GM23338 (cell line): ENCODE measurements at regions not wholly inside any gene's neighbourhood (a gene's known extent, or its start where the extent isn't known, plus 50 kb on each side); places are given as distances from the start of the nearest gene placed in this dataset.

Source experiments
- ATAC-seq: fragments of 200-7000 bp; cut with Tn5 transposase; 3 replicates; pipeline ENCODE4 v1.9.1; 2020
- DNase-seq: peaks from one replicate; pipeline ENCODE4 v3.0.0-alpha.2; 2015; ENCODE audit warnings: low spot score
- H2AFZ ChIP-seq: fragments of 200-600 bp; sonication (generic); 2 replicates; pipeline ENCODE4 v1.8.0; 2016; ENCODE audit warnings: antibody characterized with exemption, mild to moderate bottlenecking, moderate library complexity
- H3F3A ChIP-seq: fragments of 200-600 bp; sonication (generic); replicated peaks from 2 replicates; pipeline ENCODE4 v1.8.0; 2017; ENCODE audit warnings: antibody characterized with exemption, mixed run types, low read depth
- H3K27ac ChIP-seq: fragments of 200-600 bp; sonication (generic); 2 replicates; pipeline ENCODE4 v1.6.1; 2016; ENCODE audit warnings: low read depth
- H3K27me3 ChIP-seq: fragments of 200-600 bp; sonication (generic); 2 replicates; pipeline ENCODE4 v1.8.0; 2016; ENCODE audit warnings: mild to moderate bottlenecking, mixed run types, moderate library complexity; ENCODE audit not compliant: insufficient read depth
- H3K36me3 ChIP-seq: fragments of 200-600 bp; sonication (generic); 2 replicates; pipeline ENCODE4 v1.8.0; 2016; ENCODE audit warnings: mild to moderate bottlenecking; ENCODE audit not compliant: insufficient read depth
- H3K4me1 ChIP-seq: fragments of 200-600 bp; sonication (generic); 2 replicates; pipeline ENCODE4 v1.8.0; 2016; ENCODE audit warnings: mild to moderate bottlenecking, moderate library complexity; ENCODE audit not compliant: insufficient read depth
- H3K4me2 ChIP-seq: fragments of 200-600 bp; sonication (generic); 2 replicates; pipeline ENCODE4 v1.7.1; 2017; ENCODE audit warnings: mixed run types
- H3K4me3 ChIP-seq: fragments of 200-600 bp; sonication (generic); 2 replicates; pipeline ENCODE4 v1.6.1; 2016; ENCODE audit warnings: mixed run types
- H3K79me2 ChIP-seq: fragments of 200-600 bp; sonication (generic); replicated peaks from 2 replicates; pipeline ENCODE4 v1.8.0; 2017; ENCODE audit warnings: mild to moderate bottlenecking; ENCODE audit not compliant: insufficient read depth
- H3K9me2 ChIP-seq: fragments of 200-600 bp; sonication (generic); 2 replicates; pipeline ENCODE4 v1.8.0; 2017; ENCODE audit not compliant: insufficient read depth
- H4K20me1 ChIP-seq: fragments of 200-600 bp; sonication (generic); replicated peaks from 2 replicates; pipeline ENCODE4 v1.8.0; 2017; ENCODE audit warnings: mild to moderate bottlenecking; ENCODE audit not compliant: insufficient read depth
- H3K27ac Mint-ChIP-seq: 2 replicates; pipeline ENCODE4 v1.8.0; 2020; ENCODE audit warnings: inconsistent platforms, mild to moderate bottlenecking, moderate library complexity, mixed read lengths
- H3K27me3 Mint-ChIP-seq: 3 replicates; pipeline ENCODE4 v1.8.0; 2022; ENCODE audit warnings: low read depth, mild to moderate bottlenecking, moderate library complexity, mixed read lengths, inconsistent platforms; ENCODE audit not compliant: insufficient read depth, poor library complexity
- H3K36me3 Mint-ChIP-seq: 3 replicates; pipeline ENCODE4 v1.8.0; 2021; ENCODE audit warnings: low read depth, mild to moderate bottlenecking, inconsistent platforms, moderate library complexity, mixed read lengths
- H3K4me1 Mint-ChIP-seq: 3 replicates; pipeline ENCODE4 v1.8.0; 2020; ENCODE audit warnings: mild to moderate bottlenecking, inconsistent platforms, mixed read lengths
- H3K4me3 Mint-ChIP-seq: 3 replicates; pipeline ENCODE4 v1.8.0; 2021; ENCODE audit warnings: moderate library complexity, mild to moderate bottlenecking, inconsistent platforms, mixed read lengths
- H3K9me3 Mint-ChIP-seq: 3 replicates; pipeline ENCODE4 v1.8.0; 2020; ENCODE audit warnings: moderate library complexity, mild to moderate bottlenecking, inconsistent platforms, mixed read lengths
- CREB1 ChIP-seq: fragments of 250-450 bp; sonication (Bioruptor Pico); IDR thresholded peaks from 2 replicates; pipeline ENCODE4 v1.5.0; 2020; ENCODE audit warnings: low read depth, mild to moderate bottlenecking, moderate library complexity
- EZH2 ChIP-seq: fragments of 200-600 bp; sonication (generic); IDR thresholded peaks from one replicate; pipeline ENCODE4 v1.8.0; 2017; ENCODE audit warnings: antibody characterized with exemption, mild to moderate bottlenecking, low read depth; ENCODE audit not compliant: unreplicated experiment
- EZH2phosphoT487 ChIP-seq: fragments of 200-600 bp; sonication (generic); IDR thresholded peaks from one replicate; pipeline ENCODE4 v1.8.1; 2018; ENCODE audit warnings: antibody characterized with exemption; ENCODE audit not compliant: unreplicated experiment
- JUNB ChIP-seq: IDR thresholded peaks from one replicate; pipeline ENCODE4 v1.6.1; 2016; ENCODE audit warnings: antibody characterized with exemption; ENCODE audit not compliant: unreplicated experiment
- NANOG ChIP-seq: IDR thresholded peaks from 2 replicates; pipeline ENCODE4 v1.6.1; 2016; ENCODE audit warnings: antibody characterized with exemption, borderline replicate concordance
- POLR2AphosphoS5 ChIP-seq: IDR thresholded peaks from 2 replicates; pipeline ENCODE4 v1.6.1; 2016; ENCODE audit warnings: antibody characterized with exemption, low read depth
- STAT1 ChIP-seq: IDR thresholded peaks from one replicate; pipeline ENCODE4 v1.6.1; 2016; ENCODE audit warnings: antibody characterized with exemption; ENCODE audit not compliant: unreplicated experiment
- ZNF114 ChIP-seq: fragments of 250-450 bp; sonication (Bioruptor Pico); IDR thresholded peaks from 2 replicates; pipeline ENCODE4 v1.5.0; 2020; ENCODE audit warnings: mild to moderate bottlenecking, moderate library complexity
- ZNF331 ChIP-seq: fragments of 250-450 bp; sonication (Bioruptor Pico); IDR thresholded peaks from 2 replicates; pipeline ENCODE4 v1.5.0; 2020; ENCODE audit warnings: low read depth, mild to moderate bottlenecking, moderate library complexity
- TF ChIP-seq, protein P1 (sequence below): fragments of 250-450 bp; sonication (Bioruptor Pico); IDR thresholded peaks from 2 replicates; pipeline ENCODE4 v1.5.0; 2020; ENCODE audit warnings: mild to moderate bottlenecking, moderate library complexity
- TF ChIP-seq, protein P2 (sequence below): IDR thresholded peaks from 2 replicates; pipeline ENCODE4 v1.6.1; 2016; ENCODE audit warnings: antibody characterized with exemption

DNA sequence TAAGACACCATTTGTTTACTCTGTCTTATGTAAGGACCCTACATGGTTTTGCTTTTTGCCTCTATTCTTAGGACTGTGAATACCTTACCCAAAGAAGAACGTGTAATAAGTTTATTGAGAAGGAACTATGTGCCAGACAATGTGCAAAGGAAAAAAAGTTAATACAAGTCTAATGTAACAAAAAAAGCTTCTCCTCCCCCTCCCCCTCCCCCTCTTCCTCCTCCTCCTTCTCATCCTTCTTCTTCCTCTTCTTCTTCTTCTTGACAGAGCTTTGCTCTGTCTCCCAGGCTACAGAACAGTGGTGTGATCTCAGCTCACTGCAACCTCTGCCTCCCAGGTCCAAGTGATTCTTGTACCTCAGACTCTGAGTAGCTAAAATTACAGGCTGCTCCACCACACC lies 50.9 kb upstream of the MITF start:
- Mint-ChIP-seq H3K27me3 (peaks cover 26% of the 10 kb centered on the region), H3K4me1 (peaks cover 8% of the 10 kb centered on the region; the same call in 2 of the 3 replicates), H3K9me3 (no peaks in the 10 kb centered on the region), H3K27ac (no peak overlapping the region), H3K36me3 (no peaks in the 10 kb centered on the region), H3K4me3 (no peak overlapping the region)
- no peak overlapping the region for H2AFZ ChIP-seq
- no peak overlapping the region for H3K27ac ChIP-seq
- no peaks in the 10 kb centered on the region for H3K9me2 ChIP-seq
- no peak overlapping the region for H3K4me3 ChIP-seq
- DNase-seq (no peak), ATAC-seq (no peak)
- H3K27me3 ChIP-seq, result peaks cover 61% of the 10 kb centered on the region
- TF ChIP-seq JUNB, result no peak
- TF ChIP-seq ZNF331 (CRISPR knock-in tag), result no peak
- TF ChIP-seq, protein P1, sequence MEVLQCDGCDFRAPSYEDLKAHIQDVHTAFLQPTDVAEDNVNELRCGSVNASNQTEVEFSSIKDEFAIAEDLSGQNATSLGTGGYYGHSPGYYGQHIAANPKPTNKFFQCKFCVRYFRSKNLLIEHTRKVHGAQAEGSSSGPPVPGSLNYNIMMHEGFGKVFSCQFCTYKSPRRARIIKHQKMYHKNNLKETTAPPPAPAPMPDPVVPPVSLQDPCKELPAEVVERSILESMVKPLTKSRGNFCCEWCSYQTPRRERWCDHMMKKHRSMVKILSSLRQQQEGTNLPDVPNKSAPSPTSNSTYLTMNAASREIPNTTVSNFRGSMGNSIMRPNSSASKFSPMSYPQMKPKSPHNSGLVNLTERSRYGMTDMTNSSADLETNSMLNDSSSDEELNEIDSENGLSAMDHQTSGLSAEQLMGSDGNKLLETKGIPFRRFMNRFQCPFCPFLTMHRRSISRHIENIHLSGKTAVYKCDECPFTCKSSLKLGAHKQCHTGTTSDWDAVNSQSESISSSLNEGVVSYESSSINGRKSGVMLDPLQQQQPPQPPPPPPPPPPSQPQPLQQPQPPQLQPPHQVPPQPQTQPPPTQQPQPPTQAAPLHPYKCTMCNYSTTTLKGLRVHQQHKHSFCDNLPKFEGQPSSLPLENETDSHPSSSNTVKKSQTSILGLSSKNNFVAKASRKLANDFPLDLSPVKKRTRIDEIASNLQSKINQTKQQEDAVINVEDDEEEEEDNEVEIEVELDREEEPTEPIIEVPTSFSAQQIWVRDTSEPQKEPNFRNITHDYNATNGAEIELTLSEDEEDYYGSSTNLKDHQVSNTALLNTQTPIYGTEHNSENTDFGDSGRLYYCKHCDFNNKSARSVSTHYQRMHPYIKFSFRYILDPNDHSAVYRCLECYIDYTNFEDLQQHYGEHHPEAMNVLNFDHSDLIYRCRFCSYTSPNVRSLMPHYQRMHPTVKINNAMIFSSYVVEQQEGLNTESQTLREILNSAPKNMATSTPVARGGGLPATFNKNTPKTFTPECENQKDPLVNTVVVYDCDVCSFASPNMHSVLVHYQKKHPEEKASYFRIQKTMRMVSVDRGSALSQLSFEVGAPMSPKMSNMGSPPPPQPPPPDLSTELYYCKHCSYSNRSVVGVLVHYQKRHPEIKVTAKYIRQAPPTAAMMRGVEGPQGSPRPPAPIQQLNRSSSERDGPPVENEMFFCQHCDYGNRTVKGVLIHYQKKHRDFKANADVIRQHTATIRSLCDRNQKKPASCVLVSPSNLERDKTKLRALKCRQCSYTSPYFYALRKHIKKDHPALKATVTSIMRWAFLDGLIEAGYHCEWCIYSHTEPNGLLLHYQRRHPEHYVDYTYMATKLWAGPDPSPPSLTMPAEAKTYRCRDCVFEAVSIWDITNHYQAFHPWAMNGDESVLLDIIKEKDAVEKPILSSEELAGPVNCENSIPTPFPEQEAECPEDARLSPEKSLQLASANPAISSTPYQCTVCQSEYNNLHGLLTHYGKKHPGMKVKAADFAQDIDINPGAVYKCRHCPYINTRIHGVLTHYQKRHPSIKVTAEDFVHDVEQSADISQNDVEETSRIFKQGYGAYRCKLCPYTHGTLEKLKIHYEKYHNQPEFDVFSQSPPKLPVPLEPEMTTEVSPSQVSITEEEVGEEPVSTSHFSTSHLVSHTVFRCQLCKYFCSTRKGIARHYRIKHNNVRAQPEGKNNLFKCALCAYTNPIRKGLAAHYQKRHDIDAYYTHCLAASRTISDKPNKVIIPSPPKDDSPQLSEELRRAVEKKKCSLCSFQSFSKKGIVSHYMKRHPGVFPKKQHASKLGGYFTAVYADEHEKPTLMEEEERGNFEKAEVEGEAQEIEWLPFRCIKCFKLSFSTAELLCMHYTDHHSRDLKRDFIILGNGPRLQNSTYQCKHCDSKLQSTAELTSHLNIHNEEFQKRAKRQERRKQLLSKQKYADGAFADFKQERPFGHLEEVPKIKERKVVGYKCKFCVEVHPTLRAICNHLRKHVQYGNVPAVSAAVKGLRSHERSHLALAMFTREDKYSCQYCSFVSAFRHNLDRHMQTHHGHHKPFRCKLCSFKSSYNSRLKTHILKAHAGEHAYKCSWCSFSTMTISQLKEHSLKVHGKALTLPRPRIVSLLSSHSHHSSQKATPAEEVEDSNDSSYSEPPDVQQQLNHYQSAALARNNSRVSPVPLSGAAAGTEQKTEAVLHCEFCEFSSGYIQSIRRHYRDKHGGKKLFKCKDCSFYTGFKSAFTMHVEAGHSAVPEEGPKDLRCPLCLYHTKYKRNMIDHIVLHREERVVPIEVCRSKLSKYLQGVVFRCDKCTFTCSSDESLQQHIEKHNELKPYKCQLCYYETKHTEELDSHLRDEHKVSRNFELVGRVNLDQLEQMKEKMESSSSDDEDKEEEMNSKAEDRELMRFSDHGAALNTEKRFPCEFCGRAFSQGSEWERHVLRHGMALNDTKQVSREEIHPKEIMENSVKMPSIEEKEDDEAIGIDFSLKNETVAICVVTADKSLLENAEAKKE (CRISPR knock-in tag), result no peak
- no peak for TF ChIP-seq EZH2
- TF ChIP-seq POLR2AphosphoS5, result no peak
- no peaks in the 10 kb centered on the region for H3K36me3 ChIP-seq
- H4K20me1 ChIP-seq, result 0 out of 2 replicates have a peak, but pooled peaks cover 7% of the 10 kb centered on the region
- no peaks in the 10 kb centered on the region for H3K4me1 ChIP-seq
- no peaks in the 10 kb centered on the region for H3F3A ChIP-seq
- H3K79me2 ChIP-seq, result no peaks in the 10 kb centered on the region
- no peak overlapping the region for H3K4me2 ChIP-seq

DNA sequence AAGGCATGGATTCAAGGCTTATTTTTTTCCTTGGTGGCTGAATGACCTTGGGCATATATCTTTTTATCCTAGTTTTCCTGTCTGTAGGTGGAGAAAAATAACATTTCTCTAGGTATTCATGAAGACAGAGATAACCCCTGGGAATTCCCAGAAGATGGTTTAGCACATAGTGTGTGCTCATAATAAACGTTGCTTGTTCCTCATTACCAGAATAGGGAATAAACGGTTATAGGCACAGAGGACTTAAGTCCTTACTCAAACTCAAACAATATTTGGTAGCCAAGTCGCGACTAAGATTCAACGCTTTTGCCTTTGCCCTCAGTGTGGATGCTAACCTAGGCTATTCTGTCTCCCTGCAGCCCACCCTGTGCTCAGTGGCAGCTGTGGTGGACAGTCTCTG lies 51.6 kb upstream of the MITF start:
- Histone ChIP-seq H3K27ac (no peak overlapping the region), H4K20me1 (peaks cover 7% of the 10 kb centered on the region; the same call in 1 of the 2 replicates), H3F3A (no peaks in the 10 kb centered on the region), H3K79me2 (no peaks in the 10 kb centered on the region), H3K36me3 (no peaks in the 10 kb centered on the region), H3K9me2 (no peaks in the 10 kb centered on the region), H3K4me2 (no peak overlapping the region), H3K27me3 (peaks cover 69% of the 10 kb centered on the region), H3K4me3 (no peak overlapping the region), H3K4me1 (no peaks in the 10 kb centered on the region; the same call in 1 of the 2 replicates), H2AFZ (no peak overlapping the region)
- H3K9me3 Mint-ChIP-seq, result no peaks in the 10 kb centered on the region
- TF ChIP-seq ZNF331 (CRISPR knock-in tag), result no peak
- TF ChIP-seq CREB1 (CRISPR knock-in tag), result no peak
- TF ChIP-seq ZNF114 (CRISPR knock-in tag), result no peak
- no peak for TF ChIP-seq STAT1
- TF ChIP-seq JUNB, result no peak
- TF ChIP-seq, protein P2, sequence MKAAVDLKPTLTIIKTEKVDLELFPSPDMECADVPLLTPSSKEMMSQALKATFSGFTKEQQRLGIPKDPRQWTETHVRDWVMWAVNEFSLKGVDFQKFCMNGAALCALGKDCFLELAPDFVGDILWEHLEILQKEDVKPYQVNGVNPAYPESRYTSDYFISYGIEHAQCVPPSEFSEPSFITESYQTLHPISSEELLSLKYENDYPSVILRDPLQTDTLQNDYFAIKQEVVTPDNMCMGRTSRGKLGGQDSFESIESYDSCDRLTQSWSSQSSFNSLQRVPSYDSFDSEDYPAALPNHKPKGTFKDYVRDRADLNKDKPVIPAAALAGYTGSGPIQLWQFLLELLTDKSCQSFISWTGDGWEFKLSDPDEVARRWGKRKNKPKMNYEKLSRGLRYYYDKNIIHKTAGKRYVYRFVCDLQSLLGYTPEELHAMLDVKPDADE, result no peak
- TF ChIP-seq EZH2phosphoT487, result no peak
- no peak for TF ChIP-seq NANOG
- peaks cover 33% of the 10 kb centered on the region for H3K27me3 Mint-ChIP-seq
- no peak for ATAC-seq
- H3K4me1 Mint-ChIP-seq, result peaks cover 15% of the 10 kb centered on the region; the same call in 2 of the 3 replicates
- no peak overlapping the region for H3K27ac Mint-ChIP-seq
- H3K4me3 Mint-ChIP-seq, result no peak overlapping the region
- H3K36me3 Mint-ChIP-seq, result no peaks in the 10 kb centered on the region
- no peak for DNase-seq
